Liver (tissue), 8 donors: ENCODE measurements at regions not wholly inside any gene's neighbourhood (a gene's known extent, or its start where the extent isn't known, plus 50 kb on each side); places are given as distances from the start of the nearest gene placed in this dataset.

Source experiments
- DNase-seq: peaks from one replicate; pipeline ENCODE4 v3.0.0-alpha.2; 2017; ENCODE audit warnings: low spot score
- H3K27ac ChIP-seq, 2 donors: one replicate each; pipeline ENCODE4 v1.7.0; 2013; ENCODE audit warnings: inconsistent platforms in 2 of 2, low read length in 2 of 2, control low read depth in 1 of 2, low read depth in 1 of 2, mild to moderate bottlenecking in 1 of 2
- H3K27me3 ChIP-seq, 4 donors: one replicate each; pipeline versions ENCODE4 v1.6.1 to v1.7.0; 2013; ENCODE audit warnings: low read length in 3 of 4, inconsistent platforms in 1 of 4, mild to moderate bottlenecking in 1 of 4, moderate library complexity in 1 of 4; ENCODE audit not compliant: control insufficient read depth in 4 of 4, insufficient read depth in 4 of 4
- H3K36me3 ChIP-seq, 4 donors: one replicate each; pipeline versions ENCODE4 v1.6.1 to v1.7.0; 2013; ENCODE audit warnings: low read length in 3 of 4, mild to moderate bottlenecking in 3 of 4, low read depth in 1 of 4, moderate library complexity in 1 of 4; ENCODE audit not compliant: control insufficient read depth in 4 of 4, insufficient read depth in 3 of 4
- H3K4me1 ChIP-seq, 4 donors: one replicate each; pipeline versions ENCODE4 v1.6.1 to v1.7.0; 2013; ENCODE audit warnings: low read length in 3 of 4, mild to moderate bottlenecking in 3 of 4, moderate library complexity in 1 of 4; ENCODE audit not compliant: control insufficient read depth in 4 of 4, insufficient read depth in 4 of 4
- H3K4me3 ChIP-seq, 3 donors: one replicate each; pipeline versions ENCODE4 v1.6.1 to v1.7.0; 2013; ENCODE audit warnings: low read length in 3 of 3, control low read depth in 1 of 3, low read depth in 1 of 3, mild to moderate bottlenecking in 1 of 3
- H3K9ac ChIP-seq, 2 donors: one replicate each; pipeline ENCODE4 v1.7.0; 2013; ENCODE audit warnings: low read length in 2 of 2, mild to moderate bottlenecking in 2 of 2, moderate library complexity in 2 of 2, control low read depth in 1 of 2, low read depth in 1 of 2
- H3K9me3 ChIP-seq, 4 donors: one replicate each; pipeline versions ENCODE4 v1.6.1 to v1.7.0; 2013; ENCODE audit warnings: low read length in 3 of 4; ENCODE audit not compliant: control insufficient read depth in 4 of 4
- EGR1 ChIP-seq, 2 donors: IDR thresholded peaks; 2 replicates each; pipeline ENCODE4 v1.6.1; 2016 to 2018; ENCODE audit warnings: antibody characterized with exemption in 2 of 2, low read depth in 2 of 2
- FOXA1 ChIP-seq: IDR thresholded peaks from 2 replicates; pipeline ENCODE4 v1.6.1; 2016; ENCODE audit warnings: antibody characterized with exemption
- FOXA2 ChIP-seq: IDR thresholded peaks from 2 replicates; pipeline ENCODE4 v1.6.1; 2016; ENCODE audit warnings: antibody characterized with exemption
- GABPA ChIP-seq, 2 donors: IDR thresholded peaks in 1 of 2; conservative IDR thresholded peaks in 1 of 2; 2 replicates each; pipeline ENCODE4 v1.6.1; 2016; ENCODE audit warnings: antibody characterized with exemption in 2 of 2, mild to moderate bottlenecking in 1 of 2, moderate library complexity in 1 of 2
- HNF4A ChIP-seq, 2 donors: conservative IDR thresholded peaks; 2 replicates each; pipeline ENCODE4 v1.6.1; 2016; ENCODE audit warnings: antibody characterized with exemption in 2 of 2, mild to moderate bottlenecking in 2 of 2
- HNF4G ChIP-seq: IDR thresholded peaks from 2 replicates; pipeline ENCODE4 v1.6.1; 2016; ENCODE audit warnings: antibody characterized with exemption
- JUND ChIP-seq, 2 donors: IDR thresholded peaks; 2 replicates each; pipeline ENCODE4 v1.6.1; 2016; ENCODE audit warnings: antibody characterized with exemption in 2 of 2
- MAX ChIP-seq: IDR thresholded peaks from 2 replicates; pipeline ENCODE4 v1.6.1; 2016; ENCODE audit warnings: antibody characterized with exemption
- NR2F2 ChIP-seq: IDR thresholded peaks from 2 replicates; pipeline ENCODE4 v1.6.1; 2016; ENCODE audit warnings: antibody characterized with exemption
- RAD21 ChIP-seq, 2 donors: IDR thresholded peaks; 2 replicates each; pipeline ENCODE4 v1.6.1; 2016; ENCODE audit warnings: antibody characterized with exemption in 2 of 2, mild to moderate bottlenecking in 2 of 2
- REST ChIP-seq: IDR thresholded peaks from 2 replicates; pipeline ENCODE4 v1.6.1; 2016; ENCODE audit warnings: antibody characterized with exemption, mild to moderate bottlenecking
- RXRA ChIP-seq, 2 donors: IDR thresholded peaks; 2 replicates each; pipeline ENCODE4 v1.6.1; 2017 to 2018; ENCODE audit warnings: antibody characterized with exemption in 2 of 2, mild to moderate bottlenecking in 1 of 2
- SP1 ChIP-seq: IDR thresholded peaks from 2 replicates; pipeline ENCODE4 v1.6.1; 2018; ENCODE audit warnings: antibody characterized with exemption, mild to moderate bottlenecking
- TAF1 ChIP-seq: conservative IDR thresholded peaks from 2 replicates; pipeline ENCODE4 v1.6.1; 2016; ENCODE audit warnings: antibody characterized with exemption, mild to moderate bottlenecking
- YY1 ChIP-seq: IDR thresholded peaks from 2 replicates; pipeline ENCODE4 v1.6.1; 2016; ENCODE audit warnings: antibody characterized with exemption, mild to moderate bottlenecking
- ZBTB33 ChIP-seq: IDR thresholded peaks from 2 replicates; pipeline ENCODE4 v1.6.1; 2016; ENCODE audit warnings: antibody characterized with exemption
- WGBS: extraction: QIAGEN DNeasy Blood & Tissue Kit; methylation state at CpG from one replicate; pipeline ENCODE4 v1.1.7; 2013; 5-methylcytosine and 5-hydroxymethylcytosine counted together
- TF ChIP-seq, protein P1 (sequence below): IDR thresholded peaks from 2 replicates; pipeline ENCODE4 v1.6.1; 2016; ENCODE audit warnings: antibody characterized with exemption
- TF ChIP-seq, protein P2 (sequence below): fragments of 150-350 bp; IDR thresholded peaks from 2 replicates; pipeline ENCODE4 v1.5.1; 2017; ENCODE audit warnings: improper control_type of control experiment, low read depth, low read length; ENCODE audit not compliant: missing input control
- donor health status: healthy.
- donor health status: healthy.
- donor health status: healthy.
- donor health status: healthy.
- donor health status: healthy.

- no peak for TF ChIP-seq HNF4A (conservative IDR thresholded peaks at IDR 0.05)
- no peak for TF ChIP-seq HNF4G
- no peaks in the 10 kb centered on the region for H3K27me3 ChIP-seq
- no peak for DNase-seq
- H3K27ac ChIP-seq = no peak overlapping the region
- H3K4me3 ChIP-seq = no peak overlapping the region
- no peak overlapping the region for H3K9ac ChIP-seq
- H3K36me3 ChIP-seq = no peaks in the 10 kb centered on the region
- WGBS = 82% methylated on average over 3 of the region's 3 CpGs
- H3K4me1 ChIP-seq = no peaks in the 10 kb centered on the region
- no peaks in the 10 kb centered on the region for H3K9me3 ChIP-seq
Observed at GRCh38 chr4:35925806-35926205, 318.5 kb downstream of the ARAP2 start.

- no peak for TF ChIP-seq EGR1 (IDR thresholded peaks at IDR 0.05; ENCODE audit: low read depth in 2 of 2)
- TF ChIP-seq NR2F2 = no peak
- no peak for TF ChIP-seq JUND (IDR thresholded peaks at IDR 0.05)
- TF ChIP-seq HNF4G = no peak
- no peak for TF ChIP-seq RAD21 (IDR thresholded peaks at IDR 0.05)
- no peak for TF ChIP-seq ZBTB33
- TF ChIP-seq REST = no peak
- no peak for TF ChIP-seq YY1
- TF ChIP-seq RXRA (IDR thresholded peaks at IDR 0.05) = no peak
- TF ChIP-seq SP1 = no peak
- no peak for TF ChIP-seq TAF1
- TF ChIP-seq, protein P1, sequence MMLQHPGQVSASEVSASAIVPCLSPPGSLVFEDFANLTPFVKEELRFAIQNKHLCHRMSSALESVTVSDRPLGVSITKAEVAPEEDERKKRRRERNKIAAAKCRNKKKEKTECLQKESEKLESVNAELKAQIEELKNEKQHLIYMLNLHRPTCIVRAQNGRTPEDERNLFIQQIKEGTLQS = no peak
- no peak for TF ChIP-seq FOXA1
- no peak for TF ChIP-seq FOXA2
- TF ChIP-seq HNF4A (conservative IDR thresholded peaks at IDR 0.05) = no peak
- no peak for TF ChIP-seq GABPA (IDR thresholded peaks at IDR 0.05 in 1 of 2, conservative IDR thresholded peaks at IDR 0.05 in 1 of 2)
- TF ChIP-seq, protein P2, sequence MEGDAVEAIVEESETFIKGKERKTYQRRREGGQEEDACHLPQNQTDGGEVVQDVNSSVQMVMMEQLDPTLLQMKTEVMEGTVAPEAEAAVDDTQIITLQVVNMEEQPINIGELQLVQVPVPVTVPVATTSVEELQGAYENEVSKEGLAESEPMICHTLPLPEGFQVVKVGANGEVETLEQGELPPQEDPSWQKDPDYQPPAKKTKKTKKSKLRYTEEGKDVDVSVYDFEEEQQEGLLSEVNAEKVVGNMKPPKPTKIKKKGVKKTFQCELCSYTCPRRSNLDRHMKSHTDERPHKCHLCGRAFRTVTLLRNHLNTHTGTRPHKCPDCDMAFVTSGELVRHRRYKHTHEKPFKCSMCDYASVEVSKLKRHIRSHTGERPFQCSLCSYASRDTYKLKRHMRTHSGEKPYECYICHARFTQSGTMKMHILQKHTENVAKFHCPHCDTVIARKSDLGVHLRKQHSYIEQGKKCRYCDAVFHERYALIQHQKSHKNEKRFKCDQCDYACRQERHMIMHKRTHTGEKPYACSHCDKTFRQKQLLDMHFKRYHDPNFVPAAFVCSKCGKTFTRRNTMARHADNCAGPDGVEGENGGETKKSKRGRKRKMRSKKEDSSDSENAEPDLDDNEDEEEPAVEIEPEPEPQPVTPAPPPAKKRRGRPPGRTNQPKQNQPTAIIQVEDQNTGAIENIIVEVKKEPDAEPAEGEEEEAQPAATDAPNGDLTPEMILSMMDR = no peak
- no peak for TF ChIP-seq MAX
- 84% methylated on average over 3 of the region's 3 CpGs for WGBS
Observed at GRCh38 chr4:35926788-35927187, 317.5 kb downstream of the ARAP2 start.

More at GRCh38 chr4:35926788-35927187, 317.5 kb downstream of the ARAP2 start:
- Histone ChIP-seq H3K4me3 (no peak overlapping the region), H3K9ac (no peak overlapping the region), H3K9me3 (no peaks in the 10 kb centered on the region), H3K4me1 (no peaks in the 10 kb centered on the region), H3K36me3 (no peaks in the 10 kb centered on the region), H3K27ac (no peak overlapping the region), H3K27me3 (no peaks in the 10 kb centered on the region)
- DNase-seq = no peak
